ENCODE measurements at regions not wholly inside any gene's neighbourhood (a gene's known extent, or its start where the extent isn't known, plus 50 kb on each side); places are given as distances from the start of the nearest gene placed in this dataset.

DNA sequence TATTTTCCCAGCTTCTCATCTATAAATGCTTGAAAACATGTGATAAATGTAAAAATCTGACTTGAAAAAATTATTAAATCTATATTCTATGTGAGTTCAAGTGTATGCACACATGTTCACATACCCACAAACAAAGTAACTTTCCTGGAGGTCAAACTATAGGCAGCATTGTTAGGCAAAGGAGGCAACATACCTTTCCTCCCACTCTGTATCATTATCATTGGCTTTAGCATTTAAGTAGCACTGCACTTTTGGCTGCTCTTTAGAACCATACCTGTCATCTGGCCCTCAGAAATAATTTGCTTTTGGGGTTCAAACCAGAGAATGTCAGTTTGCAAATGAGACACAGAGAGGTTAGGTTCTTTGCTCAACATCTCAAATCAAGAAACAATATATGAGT lies 102.4 kb upstream of the CCDC196 start:
- no peak overlapping the region for H3K4me3 ChIP-seq
- H4K20me1 ChIP-seq (ENCODE audit: control insufficient read depth, insufficient read depth): no peaks in the 10 kb centered on the region
- in situ Hi-C loops (cut with MboI) (no loop called here), intact Hi-C loops (cut with micrococcal nuclease; ENCODE audit: unreplicated experiment) (no loop called here)
- no peak overlapping the region for H3K27ac ChIP-seq (ENCODE audit: control insufficient read depth, insufficient read depth)
- no peak overlapping the region for H3K4me2 ChIP-seq (ENCODE audit: control insufficient read depth, insufficient read depth)
- ChIA-PET POLR2A (no interaction called here), RAD21 (ENCODE audit: unreplicated experiment) (no interaction called here), CTCF (no interaction called here), SMC1A (ENCODE audit: uncharacterized antibody, unreplicated experiment) (no interaction called here)
- no TSS peak for BruUV-seq (replicated peaks)
- H3K4me1 ChIP-seq (ENCODE audit: control insufficient read depth, insufficient read depth, low read length): no peaks in the 10 kb centered on the region
- H3K36me3 ChIP-seq (ENCODE audit: control insufficient read depth in 2 of 2, insufficient read depth in 2 of 2, low read length in 1 of 2): no peaks in the 10 kb centered on the region
- FAIRE-seq (no peak), ATAC-seq (no peak), DNase-seq (ENCODE audit: low read depth, low spot score) (no peak)
- no peaks in the 10 kb centered on the region for H3K9me3 ChIP-seq (replicated peaks; ENCODE audit: control insufficient read depth, insufficient read depth, low read length)
- no peaks in the 10 kb centered on the region for H3K79me2 ChIP-seq (ENCODE audit: control insufficient read depth, insufficient read depth, low read length)
- H3K27me3 ChIP-seq (replicated peaks in 1 of 2; ENCODE audit: control insufficient read depth in 2 of 2, insufficient read depth in 2 of 2, low read length in 1 of 2): no peaks in the 10 kb centered on the region
- TF ChIP-seq SP1 (IDR thresholded peaks at IDR 0.05; ENCODE audit: low read depth, low read length) (no peak), EED (IDR thresholded peaks at IDR 0.05; ENCODE audit: low read depth) (no peak), NFYB (IDR thresholded peaks at IDR 0.05; ENCODE audit: insufficient read depth, low read depth, low read length) (no peak), TCF7 (IDR thresholded peaks at IDR 0.05; ENCODE audit: borderline replicate concordance) (no peak), JUNB (IDR thresholded peaks at IDR 0.05) (no peak), GATAD2B (conservative IDR thresholded peaks at IDR 0.05; ENCODE audit: low read depth) (no peak), GABPA (IDR thresholded peaks at IDR 0.05; ENCODE audit: low read depth) (no peak), TARDBP (IDR thresholded peaks at IDR 0.05; ENCODE audit: borderline replicate concordance) (no peak), PRDM15 (CRISPR knock-in tag; IDR thresholded peaks at IDR 0.05) (no peak), ZZZ3 (IDR thresholded peaks at IDR 0.05; ENCODE audit: control insufficient read depth, insufficient read length, low read depth) (no peak), NFYA (IDR thresholded peaks at IDR 0.05; ENCODE audit: borderline replicate concordance, low read depth, low read length) (no peak), ZNF24 (IDR thresholded peaks at IDR 0.05) (no peak), POLR2AphosphoS2 (IDR thresholded peaks at IDR 0.05; ENCODE audit: low read depth, low read length) (no peak), BCL11A (IDR thresholded peaks at IDR 0.05; ENCODE audit: low read depth, low read length) (no peak), ASH2L (IDR thresholded peaks at IDR 0.05; ENCODE audit: borderline replicate concordance, low read depth) (no peak)
- no peak overlapping the region for H2AFZ ChIP-seq (ENCODE audit: control insufficient read depth, low read depth, low read length)
- no peak overlapping the region for H3K9ac ChIP-seq (ENCODE audit: control insufficient read depth, insufficient read depth, low read length)

All from GM12878 (cell line).